K562 (cell line): ENCODE measurements at regions not wholly inside any gene's neighbourhood (a gene's known extent, or its start where the extent isn't known, plus 50 kb on each side); places are given as distances from the start of the nearest gene placed in this dataset.

Experiments used
- CBX5 ChIP-seq: IDR thresholded peaks from 2 replicates; pipeline ENCODE4 v1.6.1; 2014; ENCODE audit warnings: low read depth, borderline replicate concordance
- CXXC5 ChIP-seq: fragments of 250-450 bp; sonication (Bioruptor Pico); IDR thresholded peaks from 2 replicates; pipeline ENCODE4 v1.8.0; 2022; ENCODE audit warnings: inconsistent platforms, mild to moderate bottlenecking, moderate library complexity
- STAG1 ChIP-seq: sonication (generic); formaldehyde crosslinking; IDR thresholded peaks from 2 replicates; pipeline ENCODE4 v1.5.0; 2020; ENCODE audit warnings: missing genetic modification reagents, borderline replicate concordance
- XRCC4 ChIP-seq: IDR thresholded peaks from one replicate; pipeline ENCODE4 v1.6.1; 2011; ENCODE audit not compliant: insufficient read depth, insufficient read length; ENCODE audit errors: extremely low read depth
- TF ChIP-seq, protein P1 (sequence below): fragments of 450-650 bp; formaldehyde crosslinking; IDR thresholded peaks from 2 replicates; pipeline ENCODE4 v1.4.0; 2020; ENCODE audit warnings: mild to moderate bottlenecking, moderate library complexity
- TF ChIP-seq, protein P2 (sequence below): fragments of 450-650 bp; formaldehyde crosslinking; IDR thresholded peaks from 2 replicates; pipeline ENCODE4 v1.4.0; 2020; ENCODE audit warnings: mild to moderate bottlenecking
- TF ChIP-seq, protein P3 (sequence below), 2 experiments: fragments of 250-450 bp in 1 of 2; fragments of 450-650 bp in 1 of 2; sonication (Bioruptor Pico) in 1 of 2; IDR thresholded peaks; 2 replicates each; pipeline versions ENCODE4 v1.6.1 to v1.8.0; 2016 to 2021; ENCODE audit warnings: mild to moderate bottlenecking in 2 of 2, moderate library complexity in 2 of 2, missing compliant biosample characterization in 1 of 2, missing genetic modification characterization in 1 of 2
- TF ChIP-seq, protein P4 (sequence below), 2 experiments: IDR thresholded peaks in 1 of 2; conservative IDR thresholded peaks in 1 of 2; 2 replicates each; pipeline ENCODE4 v1.6.1; 2016; ENCODE audit warnings: low read depth in 2 of 2, mild to moderate bottlenecking in 1 of 2, missing compliant biosample characterization in 1 of 2, missing genetic modification characterization in 1 of 2, moderate library complexity in 1 of 2
- TF ChIP-seq, protein P5 (sequence below): fragments of 450-650 bp; IDR thresholded peaks from 2 replicates; pipeline ENCODE4 v1.6.1; 2017; ENCODE audit warnings: antibody characterized with exemption, mild to moderate bottlenecking

DNA sequence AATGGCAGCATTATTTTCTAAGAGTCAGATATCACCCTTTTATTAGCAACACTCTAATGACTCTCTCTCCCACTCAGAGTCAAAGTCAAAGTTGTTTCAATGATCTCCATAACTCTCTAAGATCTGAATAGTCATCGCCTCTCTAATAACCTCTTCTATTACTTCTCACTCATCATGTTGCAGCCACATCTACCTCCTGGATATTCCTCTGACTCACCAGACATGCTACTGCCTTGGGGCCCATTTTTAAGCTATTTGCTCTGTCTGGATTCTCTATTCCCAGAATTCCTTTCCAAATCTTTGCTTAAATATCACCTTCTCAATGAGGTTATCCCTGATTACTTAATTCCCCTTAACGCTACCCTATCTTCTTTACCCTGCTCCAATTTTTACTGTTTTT lies 391.8 kb upstream of the MAGEB16 start (continued):
- TF ChIP-seq, protein P1, sequence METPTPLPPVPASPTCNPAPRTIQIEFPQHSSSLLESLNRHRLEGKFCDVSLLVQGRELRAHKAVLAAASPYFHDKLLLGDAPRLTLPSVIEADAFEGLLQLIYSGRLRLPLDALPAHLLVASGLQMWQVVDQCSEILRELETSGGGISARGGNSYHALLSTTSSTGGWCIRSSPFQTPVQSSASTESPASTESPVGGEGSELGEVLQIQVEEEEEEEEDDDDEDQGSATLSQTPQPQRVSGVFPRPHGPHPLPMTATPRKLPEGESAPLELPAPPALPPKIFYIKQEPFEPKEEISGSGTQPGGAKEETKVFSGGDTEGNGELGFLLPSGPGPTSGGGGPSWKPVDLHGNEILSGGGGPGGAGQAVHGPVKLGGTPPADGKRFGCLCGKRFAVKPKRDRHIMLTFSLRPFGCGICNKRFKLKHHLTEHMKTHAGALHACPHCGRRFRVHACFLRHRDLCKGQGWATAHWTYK (CRISPR knock-in tag): no peak
- TF ChIP-seq CXXC5 (CRISPR knock-in tag): no peak
- TF ChIP-seq, protein P2, sequence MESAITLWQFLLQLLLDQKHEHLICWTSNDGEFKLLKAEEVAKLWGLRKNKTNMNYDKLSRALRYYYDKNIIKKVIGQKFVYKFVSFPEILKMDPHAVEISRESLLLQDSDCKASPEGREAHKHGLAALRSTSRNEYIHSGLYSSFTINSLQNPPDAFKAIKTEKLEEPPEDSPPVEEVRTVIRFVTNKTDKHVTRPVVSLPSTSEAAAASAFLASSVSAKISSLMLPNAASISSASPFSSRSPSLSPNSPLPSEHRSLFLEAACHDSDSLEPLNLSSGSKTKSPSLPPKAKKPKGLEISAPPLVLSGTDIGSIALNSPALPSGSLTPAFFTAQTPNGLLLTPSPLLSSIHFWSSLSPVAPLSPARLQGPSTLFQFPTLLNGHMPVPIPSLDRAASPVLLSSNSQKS (CRISPR knock-in tag): no peak
- no peak for TF ChIP-seq STAG1 (CRISPR knock-in tag)
- TF ChIP-seq, protein P3, sequence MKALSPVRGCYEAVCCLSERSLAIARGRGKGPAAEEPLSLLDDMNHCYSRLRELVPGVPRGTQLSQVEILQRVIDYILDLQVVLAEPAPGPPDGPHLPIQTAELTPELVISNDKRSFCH (CRISPR knock-in tag; IDR thresholded peaks at IDR 0.05): no peak
- TF ChIP-seq, protein P3 (tag; IDR thresholded peaks at IDR 0.05): no peak
- TF ChIP-seq CBX5: no peak
- TF ChIP-seq XRCC4: no peak
- TF ChIP-seq, protein P4, sequence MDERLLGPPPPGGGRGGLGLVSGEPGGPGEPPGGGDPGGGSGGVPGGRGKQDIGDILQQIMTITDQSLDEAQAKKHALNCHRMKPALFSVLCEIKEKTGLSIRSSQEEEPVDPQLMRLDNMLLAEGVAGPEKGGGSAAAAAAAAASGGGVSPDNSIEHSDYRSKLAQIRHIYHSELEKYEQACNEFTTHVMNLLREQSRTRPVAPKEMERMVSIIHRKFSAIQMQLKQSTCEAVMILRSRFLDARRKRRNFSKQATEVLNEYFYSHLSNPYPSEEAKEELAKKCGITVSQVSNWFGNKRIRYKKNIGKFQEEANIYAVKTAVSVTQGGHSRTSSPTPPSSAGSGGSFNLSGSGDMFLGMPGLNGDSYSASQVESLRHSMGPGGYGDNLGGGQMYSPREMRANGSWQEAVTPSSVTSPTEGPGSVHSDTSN (CRISPR knock-in tag; IDR thresholded peaks at IDR 0.05; ENCODE audit: low read depth): no peak
- TF ChIP-seq, protein P4 (tag; conservative IDR thresholded peaks at IDR 0.05; ENCODE audit: low read depth): no peak
- TF ChIP-seq, protein P5, sequence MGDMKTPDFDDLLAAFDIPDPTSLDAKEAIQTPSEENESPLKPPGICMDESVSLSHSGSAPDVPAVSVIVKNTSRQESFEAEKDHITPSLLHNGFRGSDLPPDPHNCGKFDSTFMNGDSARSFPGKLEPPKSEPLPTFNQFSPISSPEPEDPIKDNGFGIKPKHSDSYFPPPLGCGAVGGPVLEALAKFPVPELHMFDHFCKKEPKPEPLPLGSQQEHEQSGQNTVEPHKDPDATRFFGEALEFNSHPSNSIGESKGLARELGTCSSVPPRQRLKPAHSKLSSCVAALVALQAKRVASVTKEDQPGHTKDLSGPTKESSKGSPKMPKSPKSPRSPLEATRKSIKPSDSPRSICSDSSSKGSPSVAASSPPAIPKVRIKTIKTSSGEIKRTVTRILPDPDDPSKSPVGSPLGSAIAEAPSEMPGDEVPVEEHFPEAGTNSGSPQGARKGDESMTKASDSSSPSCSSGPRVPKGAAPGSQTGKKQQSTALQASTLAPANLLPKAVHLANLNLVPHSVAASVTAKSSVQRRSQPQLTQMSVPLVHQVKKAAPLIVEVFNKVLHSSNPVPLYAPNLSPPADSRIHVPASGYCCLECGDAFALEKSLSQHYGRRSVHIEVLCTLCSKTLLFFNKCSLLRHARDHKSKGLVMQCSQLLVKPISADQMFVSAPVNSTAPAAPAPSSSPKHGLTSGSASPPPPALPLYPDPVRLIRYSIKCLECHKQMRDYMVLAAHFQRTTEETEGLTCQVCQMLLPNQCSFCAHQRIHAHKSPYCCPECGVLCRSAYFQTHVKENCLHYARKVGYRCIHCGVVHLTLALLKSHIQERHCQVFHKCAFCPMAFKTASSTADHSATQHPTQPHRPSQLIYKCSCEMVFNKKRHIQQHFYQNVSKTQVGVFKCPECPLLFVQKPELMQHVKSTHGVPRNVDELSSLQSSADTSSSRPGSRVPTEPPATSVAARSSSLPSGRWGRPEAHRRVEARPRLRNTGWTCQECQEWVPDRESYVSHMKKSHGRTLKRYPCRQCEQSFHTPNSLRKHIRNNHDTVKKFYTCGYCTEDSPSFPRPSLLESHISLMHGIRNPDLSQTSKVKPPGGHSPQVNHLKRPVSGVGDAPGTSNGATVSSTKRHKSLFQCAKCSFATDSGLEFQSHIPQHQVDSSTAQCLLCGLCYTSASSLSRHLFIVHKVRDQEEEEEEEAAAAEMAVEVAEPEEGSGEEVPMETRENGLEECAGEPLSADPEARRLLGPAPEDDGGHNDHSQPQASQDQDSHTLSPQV: no peak
